Gastroesophageal sphincter (tissue), 3 donors: ENCODE measurements at regions not wholly inside any gene's neighbourhood (a gene's known extent, or its start where the extent isn't known, plus 50 kb on each side); places are given as distances from the start of the nearest gene placed in this dataset.

Experiments
- CTCF ChIP-seq, 4 experiments: fragments of 200-600 bp in 2 of 4; fragments of 450-650 bp in 2 of 4; sonication (generic) in 1 of 4; IDR thresholded peaks; one replicate each; pipeline ENCODE4 v1.5.1; 2017 to 2019; ENCODE audit warnings: antibody characterized with exemption in 4 of 4, mild to moderate bottlenecking in 2 of 4, moderate library complexity in 2 of 4
- EP300 ChIP-seq: sonication (generic); formaldehyde crosslinking; IDR thresholded peaks from one replicate; pipeline ENCODE4 v1.6.1; 2017; ENCODE audit warnings: antibody characterized with exemption, mild to moderate bottlenecking
- POLR2A ChIP-seq, 2 donors: fragments of 450-650 bp; IDR thresholded peaks; one replicate each; pipeline ENCODE4 v1.6.1; 2017; ENCODE audit warnings: antibody characterized with exemption in 2 of 2, mild to moderate bottlenecking in 2 of 2, moderate library complexity in 1 of 2
- POLR2AphosphoS5 ChIP-seq: sonication (generic); formaldehyde crosslinking; IDR thresholded peaks from one replicate; pipeline ENCODE4 v1.6.1; 2017; ENCODE audit warnings: antibody characterized with exemption

DNA sequence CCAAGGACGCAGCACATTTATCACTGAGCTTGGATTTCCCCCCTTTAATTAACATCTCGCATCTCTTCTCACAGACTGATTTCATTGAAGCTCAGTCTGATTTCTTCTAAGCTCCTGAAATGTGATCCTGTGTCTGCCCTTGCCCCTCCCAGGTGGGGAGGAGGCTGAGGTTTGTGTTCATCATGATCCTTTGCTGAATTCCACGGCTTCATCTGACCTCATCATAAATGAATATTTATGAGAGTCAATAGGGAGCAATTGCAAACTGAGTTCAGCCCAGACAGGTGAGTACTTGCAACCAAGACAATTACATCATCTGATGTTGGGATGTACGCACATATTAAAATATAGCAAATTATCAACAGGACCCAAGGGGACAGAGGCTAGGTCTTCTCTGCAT lies 72.4 kb downstream of the MAP1LC3B2 start:
- TF ChIP-seq CTCF (IDR thresholded peaks at IDR 0.05) (no peak), POLR2A (IDR thresholded peaks at IDR 0.05) (no peak), POLR2AphosphoS5 (no peak), EP300 (no peak)
